B cell (primary cell): ENCODE measurements at regions not wholly inside any gene's neighbourhood (a gene's known extent, or its start where the extent isn't known, plus 50 kb on each side); places are given as distances from the start of the nearest gene placed in this dataset.

Experiments used
- ATAC-seq: fragments of 200-7000 bp; cut with Tn5 transposase; one replicate; pipeline ENCODE4 v1.10.0; 2021; ENCODE audit warnings: low read depth, mild to moderate bottlenecking, moderate number of reproducible peaks, moderate library complexity
- CTCF ChIA-PET: fragments of 350-600 bp; sonication (Branson Sonifier 250); formaldehyde crosslinking; loops from one replicate; lab custom pipeline; 2021; ENCODE audit warnings: antibody characterized with exemption, inconsistent platforms; lab: Charles Lee
- POLR2A ChIA-PET: fragments of 350-600 bp; sonication (Branson Sonifier 250); formaldehyde crosslinking; loops from one replicate; lab custom pipeline; 2021; ENCODE audit warnings: antibody characterized with exemption; lab: Charles Lee
- DNase-seq: peaks from one replicate; pipeline ENCODE4 v3.0.0; 2013
- H2AFZ ChIP-seq: 2 replicates; pipeline ENCODE4 v1.6.1; 2012; ENCODE audit warnings: mild to moderate bottlenecking, low read depth, low read length; ENCODE audit not compliant: insufficient read depth, poor library complexity, severe bottlenecking
- H3K27ac ChIP-seq, 2 donors: 1 replicate in 1 of 2; 2 replicates in 1 of 2; pipeline ENCODE4 v1.5.1; 2012 to 2013; ENCODE audit warnings: low read length in 2 of 2, mild to moderate bottlenecking in 2 of 2, moderate library complexity in 1 of 2
- H3K27me3 ChIP-seq, 4 experiments: fragments of 200-600 bp in 1 of 4; sonication (generic) in 1 of 4; replicated peaks in 1 of 4; 1 replicate in 2 of 4; 2 replicates in 2 of 4; pipeline versions ENCODE4 v1.6.1 to v1.7.0; 2013 to 2016; ENCODE audit warnings: low read length in 3 of 4, mild to moderate bottlenecking in 2 of 4, mixed read lengths in 1 of 4, moderate library complexity in 1 of 4; ENCODE audit not compliant: insufficient read depth in 4 of 4, control insufficient read depth in 3 of 4; ENCODE audit errors: control extremely low read depth in 1 of 4
- H3K36me3 ChIP-seq, 2 experiments: replicated peaks in 1 of 2; 1 replicate in 1 of 2; 2 replicates in 1 of 2; pipeline versions ENCODE4 v1.6.1 to v1.7.1; 2013; ENCODE audit warnings: low read length in 1 of 2; ENCODE audit not compliant: insufficient read depth in 2 of 2, control insufficient read depth in 1 of 2; ENCODE audit errors: control extremely low read depth in 1 of 2, extremely low read depth in 1 of 2
- H3K4me1 ChIP-seq, 2 donors: fragments of 200-600 bp in 1 of 2; sonication (generic) in 1 of 2; 1 replicate in 1 of 2; 2 replicates in 1 of 2; pipeline versions ENCODE4 v1.5.1 to v1.6.1; 2013 to 2017; ENCODE audit warnings: low read length in 2 of 2; ENCODE audit not compliant: control insufficient read depth in 2 of 2, insufficient read depth in 2 of 2
- H3K4me2 ChIP-seq: replicated peaks from 2 replicates; pipeline ENCODE3; 2012; ENCODE audit warnings: mild to moderate bottlenecking, low read depth, low read length; ENCODE audit not compliant: poor library complexity, severe bottlenecking
- H3K4me3 ChIP-seq, 5 experiments: fragments of 200-600 bp in 1 of 5; sonication (generic) in 1 of 5; 1 replicate in 3 of 5; 2 replicates in 2 of 5; pipeline versions ENCODE4 v1.5.1 to v1.7.0; 2011 to 2016; ENCODE audit warnings: low read length in 4 of 5, mild to moderate bottlenecking in 4 of 5, low read depth in 2 of 5, control low read depth in 1 of 5, moderate library complexity in 1 of 5; ENCODE audit not compliant: insufficient read depth in 1 of 5; ENCODE audit errors: control extremely low read depth in 1 of 5, extremely low read depth in 1 of 5
- H3K79me2 ChIP-seq: fragments of 200-600 bp; sonication (generic); one replicate; pipeline ENCODE4 v1.6.0; 2016; ENCODE audit warnings: low read length; ENCODE audit not compliant: control insufficient read depth, insufficient read depth
- H3K9ac ChIP-seq: fragments of 200-600 bp; sonication (generic); 2 replicates; pipeline ENCODE4 v1.6.1; 2017; ENCODE audit warnings: mild to moderate bottlenecking, low read length, moderate library complexity
- H3K9me3 ChIP-seq, 3 donors: one replicate each; pipeline versions ENCODE4 v1.6.1 to v1.7.1; 2013; ENCODE audit warnings: low read length in 2 of 3; ENCODE audit not compliant: control insufficient read depth in 2 of 3, insufficient read depth in 1 of 3; ENCODE audit errors: control extremely low read depth in 1 of 3
- H4K20me1 ChIP-seq: 2 replicates; pipeline ENCODE4 v1.6.0; 2012; ENCODE audit warnings: mild to moderate bottlenecking, low read length; ENCODE audit not compliant: insufficient read depth, control insufficient read depth, poor library complexity, severe bottlenecking
- H3K27ac Mint-ChIP-seq: one replicate; pipeline ENCODE4 v1.8.0; 2021; ENCODE audit warnings: mixed read lengths
- H3K27me3 Mint-ChIP-seq: one replicate; pipeline ENCODE4 v1.8.0; 2021; ENCODE audit warnings: mixed read lengths
- H3K4me1 Mint-ChIP-seq: one replicate; pipeline ENCODE4 v1.8.0; 2021; ENCODE audit warnings: mixed read lengths
- H3K4me3 Mint-ChIP-seq: one replicate; pipeline ENCODE4 v1.8.0; 2021; ENCODE audit warnings: mixed read lengths
- H3K9me3 Mint-ChIP-seq: one replicate; pipeline ENCODE4 v1.8.0; 2022; ENCODE audit warnings: mixed read lengths; ENCODE audit not compliant: insufficient read depth
- CTCF ChIP-seq: fragments of 200-600 bp; IDR thresholded peaks from one replicate; pipeline ENCODE4 v1.8.0; 2022; ENCODE audit warnings: antibody characterized with exemption, mild to moderate bottlenecking
- EZH2 ChIP-seq: IDR thresholded peaks from 2 replicates; pipeline ENCODE4 v1.6.1; 2012; ENCODE audit warnings: borderline replicate concordance, low read depth, mild to moderate bottlenecking, moderate library complexity, low read length; ENCODE audit not compliant: insufficient read depth, poor library complexity, severe bottlenecking
- WGBS: methylation state at CpG from one replicate; pipeline ENCODE4 v1.1.5; 2013; ENCODE audit warnings: missing lambda C conversion rate; ENCODE audit not compliant: insufficient coverage; 5-methylcytosine and 5-hydroxymethylcytosine counted together
- intact Hi-C: fragments of 100-400 bp; cut with micrococcal nuclease; formaldehyde crosslinking; loops from one replicate; pipeline ENCODE4 v1.10.0; 2022

- DNase-seq = no peak
- H3K4me1 Mint-ChIP-seq = no peaks in the 10 kb centered on the region
- POLR2A ChIA-PET = no interaction called here
Observed at GRCh38 chr2:56478027-56478426, 294.2 kb downstream of the CCDC85A start.

GRCh38 chr2:56483081-56483480 is 299.3 kb downstream of the CCDC85A start:
- ChIA-PET POLR2A (no interaction called here), CTCF (no interaction called here)
- Histone ChIP-seq H3K79me2 (no peaks in the 10 kb centered on the region), H2AFZ (no peak overlapping the region), H3K9me3 (no peaks in the 10 kb centered on the region), H3K9ac (no peak overlapping the region), H4K20me1 (no peaks in the 10 kb centered on the region), H3K36me3 (no peaks in the 10 kb centered on the region), H3K4me1 (no peaks in the 10 kb centered on the region), H3K27me3 (no peaks in the 10 kb centered on the region), H3K27ac (no peak overlapping the region), H3K4me2 (no peak overlapping the region), H3K4me3 (no peak overlapping the region)
- WGBS = no CpG with 5 or more reads among the region's 2 CpGs
- no peak overlapping the region for H3K27ac Mint-ChIP-seq
- H3K27me3 Mint-ChIP-seq = no peaks in the 10 kb centered on the region
- no peak overlapping the region for H3K4me3 Mint-ChIP-seq
- no peaks in the 10 kb centered on the region for H3K4me1 Mint-ChIP-seq
- DNase-seq (no peak), ATAC-seq (no peak)
- intact Hi-C loops = no loop called here
- TF ChIP-seq EZH2 (no peak), CTCF (no peak)
- no peaks in the 10 kb centered on the region for H3K9me3 Mint-ChIP-seq

More at GRCh38 chr2:56478027-56478426, 294.2 kb downstream of the CCDC85A start:
- Histone ChIP-seq H4K20me1 (no peaks in the 10 kb centered on the region), H2AFZ (no peak overlapping the region), H3K4me3 (no peak overlapping the region), H3K27ac (no peak overlapping the region), H3K4me1 (no peaks in the 10 kb centered on the region), H3K9ac (no peak overlapping the region), H3K4me2 (no peak overlapping the region), H3K36me3 (no peaks in the 10 kb centered on the region), H3K9me3 (no peaks in the 10 kb centered on the region), H3K79me2 (no peaks in the 10 kb centered on the region), H3K27me3 (no peaks in the 10 kb centered on the region)
- Mint-ChIP-seq H3K27me3 (no peaks in the 10 kb centered on the region), H3K9me3 (peaks cover 3% of the 10 kb centered on the region), H3K4me3 (no peak overlapping the region), H3K27ac (no peak overlapping the region)
- CTCF ChIA-PET = no interaction called here
- ATAC-seq = no peak
- TF ChIP-seq CTCF (no peak), EZH2 (no peak)
- intact Hi-C loops = no loop called here
